CD4-positive, alpha-beta T cell (primary cell): ENCODE measurements at regions not wholly inside any gene's neighbourhood (a gene's known extent, or its start where the extent isn't known, plus 50 kb on each side); places are given as distances from the start of the nearest gene placed in this dataset.

Experiments
- ATAC-seq: fragments of 200-7000 bp; cut with Tn5 transposase; one replicate; pipeline ENCODE4 v1.10.0; 2022; ENCODE audit warnings: mild to moderate bottlenecking; ENCODE audit not compliant: poor library complexity
- CTCF ChIA-PET: fragments of 350-600 bp; sonication (Branson Sonifier 250); formaldehyde crosslinking; loops from one replicate; lab custom pipeline; 2021; ENCODE audit warnings: antibody characterized with exemption, inconsistent platforms; lab: Charles Lee
- POLR2A ChIA-PET: fragments of 350-600 bp; sonication (Branson Sonifier 250); formaldehyde crosslinking; loops from one replicate; lab custom pipeline; 2021; ENCODE audit warnings: antibody characterized with exemption, inconsistent platforms; lab: Charles Lee
- DNase-seq, 14 experiments: peaks; one replicate each; pipeline ENCODE4 v3.0.0-alpha.2; 2013 to 2020; ENCODE audit warnings: mixed read lengths in 2 of 14
- H3K27ac ChIP-seq, 2 donors: one replicate each; pipeline versions ENCODE4 v1.5.1 to v1.7.0; 2013; ENCODE audit warnings: low read length in 2 of 2, low read depth in 1 of 2, mild to moderate bottlenecking in 1 of 2
- H3K27me3 ChIP-seq, 2 experiments: 1 replicate in 1 of 2; 2 replicates in 1 of 2; pipeline versions ENCODE4 v1.6.1 to v1.7.0; 2013; ENCODE audit warnings: low read length in 2 of 2, control low read depth in 1 of 2, mild to moderate bottlenecking in 1 of 2, moderate library complexity in 1 of 2; ENCODE audit not compliant: insufficient read depth in 2 of 2, control insufficient read depth in 1 of 2
- H3K36me3 ChIP-seq: one replicate; pipeline ENCODE4 v1.6.1; 2013; ENCODE audit warnings: low read length, control low read depth; ENCODE audit not compliant: insufficient read depth
- H3K4me1 ChIP-seq: one replicate; pipeline ENCODE4 v1.6.1; 2013; ENCODE audit warnings: low read length, control low read depth; ENCODE audit not compliant: insufficient read depth
- H3K4me3 ChIP-seq: one replicate; pipeline ENCODE4 v1.5.1; 2013; ENCODE audit warnings: mild to moderate bottlenecking, low read length, moderate library complexity
- H3K9me3 ChIP-seq, 2 experiments: 1 replicate in 1 of 2; 2 replicates in 1 of 2; pipeline versions ENCODE4 v1.6.1 to v1.7.0; 2013; ENCODE audit warnings: low read length in 2 of 2, mild to moderate bottlenecking in 2 of 2, control low read depth in 1 of 2, moderate library complexity in 1 of 2; ENCODE audit not compliant: control insufficient read depth in 1 of 2, insufficient read depth in 1 of 2
- H3K27ac Mint-ChIP-seq: one replicate; pipeline ENCODE4 v1.8.0; 2020; ENCODE audit warnings: mixed read lengths
- H3K27me3 Mint-ChIP-seq: one replicate; pipeline ENCODE4 v1.8.0; 2021; ENCODE audit warnings: mixed read lengths
- H3K36me3 Mint-ChIP-seq: one replicate; pipeline ENCODE4 v1.8.0; 2021; ENCODE audit warnings: low read depth, mixed read lengths
- H3K4me1 Mint-ChIP-seq: one replicate; pipeline ENCODE4 v1.8.0; 2021; ENCODE audit warnings: low read depth, mixed read lengths
- H3K4me3 Mint-ChIP-seq: one replicate; pipeline ENCODE4 v1.8.0; 2020; ENCODE audit warnings: mild to moderate bottlenecking, mixed read lengths
- H3K9me3 Mint-ChIP-seq: one replicate; pipeline ENCODE4 v1.8.0; 2020; ENCODE audit warnings: mixed read lengths
- CTCF ChIP-seq: fragments of 200-600 bp; IDR thresholded peaks from one replicate; pipeline ENCODE4 v1.8.0; 2022; ENCODE audit warnings: antibody characterized with exemption, mild to moderate bottlenecking
- intact Hi-C, 2 experiments: fragments of 100-400 bp; cut with DNase I in 1 of 2; cut with micrococcal nuclease in 1 of 2; formaldehyde crosslinking; loops; one replicate each; pipeline versions ENCODE4 v1.15.1 to v1.9.0; 2023 to 2025; cut with DNase I, micrococcal nuclease

- H3K9me3 ChIP-seq: no peaks in the 10 kb centered on the region
- H3K36me3 Mint-ChIP-seq: no peaks in the 10 kb centered on the region
- CTCF ChIA-PET: no interaction called here
Measured at GRCh38 chr21:16408280-16408679, 678.5 kb downstream of the USP25 start.

GRCh38 chr21:16409352-16409751 lies 679.6 kb downstream of the USP25 start:
- Histone ChIP-seq H3K4me1 (no peaks in the 10 kb centered on the region), H3K27ac (no peak overlapping the region), H3K4me3 (no peak overlapping the region), H3K27me3 (no peaks in the 10 kb centered on the region), H3K9me3 (no peaks in the 10 kb centered on the region), H3K36me3 (no peaks in the 10 kb centered on the region)
- CTCF ChIA-PET: no interaction called here
- no peaks in the 10 kb centered on the region for H3K27me3 Mint-ChIP-seq
- POLR2A ChIA-PET: no interaction called here
- no peak for TF ChIP-seq CTCF
- H3K9me3 Mint-ChIP-seq: peaks cover 3% of the 10 kb centered on the region
- no peaks in the 10 kb centered on the region for H3K4me1 Mint-ChIP-seq
- no peak for ATAC-seq
- no peak overlapping the region for H3K4me3 Mint-ChIP-seq
- no peaks in the 10 kb centered on the region for H3K36me3 Mint-ChIP-seq
- DNase-seq: no peak
- intact Hi-C loops: loop anchor here in 1 of 2 experiments (10.0 kb wide), 1 partner anchor 65 kb away; no protein-coding TSS in a partner anchor
- no peak overlapping the region for H3K27ac Mint-ChIP-seq

More at GRCh38 chr21:16408280-16408679, 678.5 kb downstream of the USP25 start:
- DNase-seq (no peak), ATAC-seq (no peak)
- Mint-ChIP-seq H3K9me3 (peaks cover 3% of the 10 kb centered on the region), H3K27ac (no peak overlapping the region), H3K4me3 (no peak overlapping the region), H3K27me3 (no peaks in the 10 kb centered on the region), H3K4me1 (no peaks in the 10 kb centered on the region)
- intact Hi-C loops: loop anchor here in 1 of 2 experiments (10.0 kb wide), 1 partner anchor 63 kb away; no protein-coding TSS in a partner anchor
- no peak for TF ChIP-seq CTCF
- Histone ChIP-seq H3K27ac (no peak overlapping the region), H3K36me3 (no peaks in the 10 kb centered on the region), H3K27me3 (no peaks in the 10 kb centered on the region), H3K4me3 (no peak overlapping the region), H3K4me1 (no peaks in the 10 kb centered on the region)
- POLR2A ChIA-PET: no interaction called here

GRCh38 chr21:16418226-16418625 lies 688.4 kb downstream of the USP25 start:
- H3K27me3 Mint-ChIP-seq: no peaks in the 10 kb centered on the region
- no peak overlapping the region for H3K4me3 Mint-ChIP-seq
- Histone ChIP-seq H3K4me3 (no peak overlapping the region), H3K27me3 (no peaks in the 10 kb centered on the region), H3K27ac (no peak overlapping the region), H3K4me1 (no peaks in the 10 kb centered on the region), H3K36me3 (no peaks in the 10 kb centered on the region), H3K9me3 (no peaks in the 10 kb centered on the region)
- no peaks in the 10 kb centered on the region for H3K4me1 Mint-ChIP-seq
- H3K9me3 Mint-ChIP-seq: no peaks in the 10 kb centered on the region
- intact Hi-C loops: no loop called here
- no peak for DNase-seq
- TF ChIP-seq CTCF: no peak
- ATAC-seq: no peak
- ChIA-PET CTCF (no interaction called here), POLR2A (no interaction called here)
- H3K36me3 Mint-ChIP-seq: no peaks in the 10 kb centered on the region
- H3K27ac Mint-ChIP-seq: no peak overlapping the region
